Hepatocyte (in vitro differentiated cells): ENCODE measurements at regions not wholly inside any gene's neighbourhood (a gene's known extent, or its start where the extent isn't known, plus 50 kb on each side); places are given as distances from the start of the nearest gene placed in this dataset.
"Not testable (repeated sequence)": the region's sequence is repeated elsewhere in the genome, so short reads cannot be mapped to it uniquely, and the experiment has no call there.

Experiments used
- DNase-seq: peaks from one replicate; pipeline ENCODE4 v3.0.0-alpha.2; 2016; ENCODE audit warnings: low spot score
- H2AFZ ChIP-seq: fragments of 200-600 bp; sonication (generic); 2 replicates; pipeline ENCODE4 v1.6.0; 2016; ENCODE audit warnings: antibody characterized with exemption, mild to moderate bottlenecking
- H3K27ac ChIP-seq: fragments of 200-600 bp; sonication (generic); 2 replicates; pipeline ENCODE4 v1.5.1; 2016; ENCODE audit warnings: mild to moderate bottlenecking
- H3K27me3 ChIP-seq: fragments of 200-600 bp; sonication (generic); 2 replicates; pipeline ENCODE4 v1.6.1; 2016
- H3K36me3 ChIP-seq: fragments of 200-600 bp; sonication (generic); replicated peaks from 2 replicates; pipeline ENCODE4 v1.5.1; 2016; ENCODE audit warnings: low read depth; ENCODE audit not compliant: insufficient read depth
- H3K4me1 ChIP-seq: fragments of 200-600 bp; sonication (generic); 2 replicates; pipeline ENCODE4 v1.5.1; 2016; ENCODE audit warnings: mild to moderate bottlenecking, moderate library complexity; ENCODE audit not compliant: insufficient read depth
- H3K4me2 ChIP-seq: fragments of 200-600 bp; sonication (generic); 2 replicates; pipeline ENCODE4 v1.6.0; 2016
- H3K4me3 ChIP-seq: fragments of 200-600 bp; sonication (generic); 2 replicates; pipeline ENCODE4 v1.5.1; 2016; ENCODE audit warnings: mild to moderate bottlenecking
- H3K79me2 ChIP-seq: fragments of 200-600 bp; sonication (generic); 2 replicates; pipeline ENCODE4 v1.6.0; 2017; ENCODE audit warnings: mild to moderate bottlenecking
- H3K9me2 ChIP-seq: fragments of 200-600 bp; sonication (generic); replicated peaks from 2 replicates; pipeline ENCODE4 v1.6.0; 2017; ENCODE audit warnings: mild to moderate bottlenecking; ENCODE audit not compliant: insufficient read depth
- H3K9me3 ChIP-seq: fragments of 200-600 bp; sonication (generic); 2 replicates; pipeline ENCODE4 v1.5.1; 2016; ENCODE audit warnings: low read depth, mild to moderate bottlenecking
- H4K20me1 ChIP-seq: fragments of 200-600 bp; sonication (generic); 2 replicates; pipeline ENCODE4 v1.6.0; 2016; ENCODE audit warnings: mild to moderate bottlenecking; ENCODE audit not compliant: insufficient read depth, poor library complexity, severe bottlenecking
- CTCF ChIP-seq: fragments of 200-600 bp; sonication (generic); IDR thresholded peaks from 2 replicates; pipeline ENCODE4 v1.5.1; 2016; ENCODE audit warnings: antibody characterized with exemption, mild to moderate bottlenecking; ENCODE audit not compliant: poor library complexity
- EZH2 ChIP-seq: fragments of 200-600 bp; sonication (generic); IDR thresholded peaks from 2 replicates; pipeline ENCODE4 v1.6.1; 2016; ENCODE audit warnings: antibody characterized with exemption, mild to moderate bottlenecking, borderline replicate concordance
- EZH2phosphoT487 ChIP-seq: fragments of 200-600 bp; sonication (generic); IDR thresholded peaks from one replicate; pipeline ENCODE4 v1.6.1; 2018; ENCODE audit warnings: antibody characterized with exemption, mild to moderate bottlenecking, low read depth, moderate library complexity; ENCODE audit not compliant: unreplicated experiment, severe bottlenecking
- WGBS: methylation state at CpG from one replicate; pipeline ENCODE4 v1.1.6; 2016; ENCODE audit warnings: low lambda C conversion rate; ENCODE audit errors: missing lambda C conversion rate; 5-methylcytosine and 5-hydroxymethylcytosine counted together

DNA sequence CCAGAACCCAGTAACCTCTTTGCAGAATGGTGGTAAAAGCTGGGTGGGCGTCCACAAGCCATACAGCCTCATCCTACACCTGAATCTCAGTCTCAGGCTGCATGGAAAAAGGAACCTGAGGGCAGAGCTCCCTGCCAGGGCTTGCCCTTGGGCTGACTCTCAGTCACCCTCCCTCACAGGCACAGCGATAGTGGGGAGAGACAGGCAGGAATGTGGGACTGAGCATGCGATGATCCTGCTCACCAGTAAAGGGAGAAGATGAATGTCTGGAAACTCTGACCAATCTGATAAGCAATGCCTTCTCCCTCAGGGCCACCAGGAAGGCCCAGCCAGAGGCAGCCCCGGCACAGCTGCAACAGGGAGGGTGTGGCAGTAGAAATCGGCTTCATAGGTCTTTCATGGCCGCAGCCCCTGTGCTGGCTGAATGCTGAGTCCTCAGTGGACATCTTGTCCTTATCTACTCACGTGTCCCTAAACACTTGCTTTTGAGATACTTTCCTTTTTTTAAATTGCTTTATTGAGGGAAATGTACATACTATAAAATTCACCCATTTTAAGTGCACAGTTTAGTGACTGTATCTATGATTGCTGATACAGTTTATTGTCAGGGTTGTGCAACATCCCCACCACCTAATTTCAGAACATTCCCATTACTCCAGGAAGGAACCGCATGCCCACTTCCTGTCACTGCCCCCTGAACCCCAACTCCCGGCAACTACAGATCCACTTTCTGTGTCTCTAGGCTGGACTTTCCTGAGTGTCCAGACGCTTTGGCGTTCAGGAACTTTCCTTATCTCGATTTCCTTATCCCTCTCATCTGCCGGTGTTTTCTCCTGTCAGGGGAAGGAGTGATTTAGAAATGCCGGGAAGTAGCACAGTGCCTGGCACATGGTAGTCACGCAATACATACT, 258.1 kb downstream of the PCNX1 start:
- Histone ChIP-seq H3K9me2 (no peaks in the 10 kb centered on the region), H3K4me1 (peaks cover 38% of the 10 kb centered on the region), H3K4me3 (no peak overlapping the region), H3K9me3 (peaks cover 4% of the 10 kb centered on the region), H3K79me2 (no peaks in the 10 kb centered on the region), H4K20me1 (no peaks in the 10 kb centered on the region), H3K4me2 (peak overlapping the region; percentile 51), H3K27me3 (no peaks in the 10 kb centered on the region), H3K36me3 (no peaks in the 10 kb centered on the region), H2AFZ (no peak overlapping the region), H3K27ac (peak overlapping the region; percentile 59)
- peak; percentile 80 for DNase-seq
- 29% methylated on average over 15 of the region's 15 CpGs for WGBS
- no peak for TF ChIP-seq EZH2
- peak; percentile 78 for TF ChIP-seq EZH2phosphoT487
- TF ChIP-seq CTCF, result no peak

- Histone ChIP-seq H3K27me3 (no peaks in the 10 kb centered on the region), H3K9me3 (no peaks in the 10 kb centered on the region), H3K4me3 (no peak overlapping the region), H2AFZ (no peak overlapping the region), H3K9me2 (no peaks in the 10 kb centered on the region), H3K36me3 (no peaks in the 10 kb centered on the region), H3K79me2 (no peaks in the 10 kb centered on the region), H3K27ac (peak overlapping the region; percentile 59), H4K20me1 (no peaks in the 10 kb centered on the region), H3K4me1 (peaks cover 38% of the 10 kb centered on the region), H3K4me2 (peak overlapping the region; percentile 51)
- WGBS, result 38% methylated on average over 3 of the region's 3 CpGs
- TF ChIP-seq CTCF, result peak; percentile 58
- no peak for TF ChIP-seq EZH2
- no peak for TF ChIP-seq EZH2phosphoT487
- peak; percentile 65 for DNase-seq
Measured at GRCh38 chr14:71166180-71166837, 259.1 kb downstream of the PCNX1 start.

- H3K4me3 ChIP-seq, H2AFZ ChIP-seq, H3K9me2 ChIP-seq, H3K27me3 ChIP-seq, H3K9me3 ChIP-seq, DNase-seq, H3K27ac ChIP-seq, H3K79me2 ChIP-seq, H3K4me2 ChIP-seq, H4K20me1 ChIP-seq, H3K36me3 ChIP-seq: not testable (repeated sequence)
- WGBS, result 95% methylated on average over 31 of the region's 48 CpGs
- H3K4me1 ChIP-seq, result peaks cover 37% of the 10 kb centered on the region
Measured at GRCh38 chr14:71167325-71167950, 260.2 kb downstream of the PCNX1 start.

- H3K4me3 ChIP-seq, H2AFZ ChIP-seq, H3K4me2 ChIP-seq, H4K20me1 ChIP-seq, H3K79me2 ChIP-seq, H3K27ac ChIP-seq, DNase-seq, H3K9me2 ChIP-seq, H3K36me3 ChIP-seq, H3K9me3 ChIP-seq, H3K27me3 ChIP-seq: not testable (repeated sequence)
- peaks cover 30% of the 10 kb centered on the region for H3K4me1 ChIP-seq
- WGBS, result 82% methylated on average over 14 of the region's 14 CpGs
Measured at GRCh38 chr14:71168161-71168560, 260.9 kb downstream of the PCNX1 start.
